ENCODE measurements at regions not wholly inside any gene's neighbourhood (a gene's known extent, or its start where the extent isn't known, plus 50 kb on each side); places are given as distances from the start of the nearest gene placed in this dataset.
"Not testable (repeated sequence)": the region's sequence is repeated elsewhere in the genome, so short reads cannot be mapped to it uniquely, and the experiment has no call there.

- no peak overlapping the region for H3K4me3 Mint-ChIP-seq
These were observed 261.8 kb downstream of the GATA3 start for GRCh38 chr10:8316284-8316683.

DNA sequence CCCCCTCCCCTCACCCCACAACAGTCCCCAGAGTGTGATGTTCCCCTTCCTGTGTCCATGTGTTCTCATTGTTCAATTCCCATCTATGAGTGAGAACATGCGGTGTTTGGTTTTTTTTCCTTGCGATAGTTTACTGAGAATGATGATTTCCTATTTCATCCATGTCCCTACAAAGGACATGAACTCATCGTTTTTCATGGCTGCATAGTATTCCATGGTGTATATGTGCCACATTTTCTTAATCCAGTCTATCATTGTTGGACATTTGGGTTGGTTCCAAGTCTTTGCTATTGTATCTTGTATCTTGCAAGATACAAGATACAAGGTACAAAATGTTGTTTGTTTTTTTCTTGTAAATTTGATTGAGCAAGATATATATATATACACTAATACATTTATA, 263.9 kb downstream of the GATA3 start:
- H3K9me3 Mint-ChIP-seq, H3K4me3 Mint-ChIP-seq, DNase-seq, H3K27me3 Mint-ChIP-seq, H3K27ac Mint-ChIP-seq, ATAC-seq: not testable (repeated sequence)
- peaks cover 11% of the 10 kb centered on the region for H3K4me1 Mint-ChIP-seq

More at GRCh38 chr10:8316284-8316683, 261.8 kb downstream of the GATA3 start:
- Mint-ChIP-seq H3K27me3 (no peaks in the 10 kb centered on the region), H3K4me1 (peaks cover 30% of the 10 kb centered on the region), H3K27ac (peak overlapping the region in 1 of 2 donors; percentile 22), H3K9me3 (peaks cover 0 to 9% of the 10 kb centered on the region in 2 donors)
- ATAC-seq (no peak), DNase-seq (no peak)

- Mint-ChIP-seq H3K27ac (no peak overlapping the region), H3K9me3 (peaks cover 0 to 9% of the 10 kb centered on the region in 2 donors), H3K4me3 (no peak overlapping the region), H3K4me1 (peaks cover 10% of the 10 kb centered on the region), H3K27me3 (peaks cover 11% of the 10 kb centered on the region)
- ATAC-seq (no peak), DNase-seq (no peak)
These were observed 264.5 kb downstream of the GATA3 start for GRCh38 chr10:8318956-8319355.

DNA sequence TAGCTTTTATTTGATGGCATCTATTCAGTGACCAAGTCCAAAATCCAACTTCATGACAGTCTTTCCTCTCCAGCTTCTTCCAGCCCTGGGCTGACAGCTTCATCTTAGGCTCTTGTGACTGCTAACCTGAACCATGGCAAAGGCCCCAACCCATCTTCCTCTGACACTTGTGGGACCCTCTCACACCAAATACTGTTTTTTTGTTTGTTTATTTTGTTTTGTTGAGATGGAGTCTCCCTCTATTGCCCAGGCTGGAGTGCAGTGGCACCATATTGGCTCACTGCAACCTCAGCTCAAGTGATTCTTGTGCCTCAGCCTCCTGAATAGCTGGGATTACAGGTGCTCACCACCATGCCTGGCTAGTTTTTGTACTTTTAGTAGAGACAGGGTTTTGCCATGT, 265.2 kb downstream of the GATA3 start:
- ATAC-seq = no peak
- Mint-ChIP-seq H3K27ac (no peak overlapping the region), H3K27me3 (peaks cover 12% of the 10 kb centered on the region), H3K4me1 (peaks cover 10% of the 10 kb centered on the region), H3K9me3 (peaks cover 0 to 9% of the 10 kb centered on the region in 2 donors), H3K4me3 (no peak overlapping the region)
- DNase-seq = no peak

GRCh38 chr10:8321990-8322389, 267.5 kb downstream of the GATA3 start:
- peaks cover 12% of the 10 kb centered on the region for H3K27me3 Mint-ChIP-seq
- no peaks in the 10 kb centered on the region for H3K9me3 Mint-ChIP-seq
- no peak for DNase-seq
- no peak for ATAC-seq
- H3K4me3 Mint-ChIP-seq = no peak overlapping the region
- no peak overlapping the region for H3K27ac Mint-ChIP-seq
- H3K4me1 Mint-ChIP-seq = peaks cover 20% of the 10 kb centered on the region

DNA sequence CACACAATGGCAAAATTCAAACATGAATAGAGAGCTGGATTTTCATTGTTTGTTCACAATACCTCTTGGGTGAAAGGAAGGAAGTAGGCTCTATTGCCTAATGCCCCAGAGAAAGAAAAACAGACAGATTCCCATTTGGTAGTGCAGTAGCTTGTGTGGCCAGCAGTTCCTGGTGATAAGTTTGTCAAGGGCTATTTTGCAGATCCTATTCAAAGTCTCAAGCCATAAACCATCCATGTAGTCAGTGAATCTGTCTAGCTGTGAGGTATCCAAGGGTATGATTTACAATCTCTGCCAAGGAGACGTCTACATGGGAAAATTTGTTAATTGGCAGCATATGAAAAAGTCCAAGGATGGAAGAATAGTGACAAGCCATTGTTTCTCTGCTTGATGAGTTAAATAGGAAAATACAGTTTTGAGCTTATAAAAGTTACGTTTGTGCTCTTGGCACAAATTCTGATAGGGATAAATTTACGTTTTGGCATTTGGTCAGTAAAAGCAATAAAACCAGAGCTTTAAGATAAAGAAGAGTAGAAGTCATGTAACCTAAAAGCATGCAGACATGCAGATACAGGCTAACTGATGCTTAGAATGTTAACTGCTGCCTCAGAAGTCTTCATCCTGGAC, 269.1 kb downstream of the GATA3 start:
- Mint-ChIP-seq H3K4me3 (no peak overlapping the region), H3K27me3 (peaks cover 12% of the 10 kb centered on the region), H3K27ac (no peak overlapping the region), H3K9me3 (no peaks in the 10 kb centered on the region), H3K4me1 (peaks cover 20% of the 10 kb centered on the region)
- ATAC-seq (no peak), DNase-seq (no peak)

GRCh38 chr10:8325024-8325980, 270.8 kb downstream of the GATA3 start:
- Mint-ChIP-seq H3K27me3 (peaks cover 18% of the 10 kb centered on the region), H3K9me3 (no peaks in the 10 kb centered on the region), H3K4me3 (peak overlapping the region in 1 of 2 donors; percentile 23), H3K27ac (peak overlapping the region in 1 of 2 donors; percentile 68), H3K4me1 (peaks cover 25% of the 10 kb centered on the region)
- peak; percentile 62 for ATAC-seq
- DNase-seq = no peak

DNA sequence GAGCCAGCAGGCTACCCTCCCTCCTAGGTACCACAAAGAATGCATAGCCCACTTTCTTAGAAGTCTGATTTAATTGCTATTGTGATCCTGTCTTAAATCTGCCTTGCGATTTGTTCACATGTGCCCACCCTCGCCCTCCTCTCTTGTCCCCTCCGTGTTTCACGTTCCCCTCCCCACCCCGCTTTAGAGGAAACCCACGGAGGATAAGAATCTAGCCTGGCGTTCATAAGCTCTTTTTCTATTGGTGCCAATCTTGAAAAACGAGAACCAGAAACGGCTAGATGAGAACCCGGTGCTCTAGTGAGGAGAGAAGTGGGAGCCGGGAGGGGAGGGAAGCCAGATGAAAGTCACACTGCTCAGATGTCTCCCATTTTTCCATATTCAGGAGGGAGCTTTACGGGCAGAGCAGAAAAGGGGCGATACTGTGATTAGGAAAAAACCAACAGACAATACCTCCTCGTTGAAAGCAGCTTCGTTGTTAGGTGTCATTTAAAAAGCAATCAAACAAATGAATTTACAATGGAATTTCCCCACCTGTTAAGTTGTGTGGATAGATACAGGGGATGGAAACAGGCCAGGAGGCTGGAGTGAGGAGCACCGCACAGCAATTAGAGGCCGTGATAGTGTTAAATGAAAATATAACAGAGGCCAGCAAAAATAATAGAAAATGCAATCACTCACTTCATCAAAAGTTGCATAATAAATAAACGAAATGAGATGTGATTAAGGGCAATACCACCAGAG, 272.1 kb downstream of the GATA3 start:
- peaks cover 37% of the 10 kb centered on the region for H3K4me1 Mint-ChIP-seq
- H3K27me3 Mint-ChIP-seq = peaks cover 20% of the 10 kb centered on the region
- H3K4me3 Mint-ChIP-seq = no peak overlapping the region
- no peak overlapping the region for H3K27ac Mint-ChIP-seq
- ATAC-seq (no peak), DNase-seq (no peak)
- no peaks in the 10 kb centered on the region for H3K9me3 Mint-ChIP-seq

- no peak overlapping the region for H3K27ac Mint-ChIP-seq
- DNase-seq (no peak), ATAC-seq (no peak)
- H3K27me3 Mint-ChIP-seq = peaks cover 20% of the 10 kb centered on the region
- H3K9me3 Mint-ChIP-seq = no peaks in the 10 kb centered on the region
- peaks cover 43% of the 10 kb centered on the region for H3K4me1 Mint-ChIP-seq
- H3K4me3 Mint-ChIP-seq = no peak overlapping the region
These were observed 272.6 kb downstream of the GATA3 start for GRCh38 chr10:8327140-8327423.

- ATAC-seq = no peak
- H3K27me3 Mint-ChIP-seq = peaks cover 7% of the 10 kb centered on the region
- DNase-seq = no peak
- no peaks in the 10 kb centered on the region for H3K9me3 Mint-ChIP-seq
- H3K4me3 Mint-ChIP-seq = peak overlapping the region; percentile 82 to 83
- H3K4me1 Mint-ChIP-seq = peaks cover 37% of the 10 kb centered on the region
- no peak overlapping the region for H3K27ac Mint-ChIP-seq
These were observed 276.9 kb downstream of the GATA3 start for GRCh38 chr10:8331387-8331786.

- H3K9me3 Mint-ChIP-seq = no peaks in the 10 kb centered on the region
- ATAC-seq = peak; percentile 99
- H3K27ac Mint-ChIP-seq = peak overlapping the region; percentile 86 to 92
- DNase-seq = peak; percentile 70 to 85
- H3K4me1 Mint-ChIP-seq = peaks cover 33% of the 10 kb centered on the region
- H3K4me3 Mint-ChIP-seq = peak overlapping the region; percentile 82 to 83
- H3K27me3 Mint-ChIP-seq = peaks cover 7% of the 10 kb centered on the region
These were observed 277.6 kb downstream of the GATA3 start for GRCh38 chr10:8331896-8332729.

GRCh38 chr10:8332730-8333111, 278.2 kb downstream of the GATA3 start:
- peaks cover 7% of the 10 kb centered on the region for H3K27me3 Mint-ChIP-seq
- H3K4me1 Mint-ChIP-seq = peaks cover 33% of the 10 kb centered on the region
- peak overlapping the region; percentile 86 to 92 for H3K27ac Mint-ChIP-seq
- H3K4me3 Mint-ChIP-seq = peak overlapping the region; percentile 82 to 83
- DNase-seq (no peak), ATAC-seq (no peak)
- no peaks in the 10 kb centered on the region for H3K9me3 Mint-ChIP-seq

- peaks cover 33% of the 10 kb centered on the region for H3K4me1 Mint-ChIP-seq
These were observed 280.1 kb downstream of the GATA3 start for GRCh38 chr10:8334631-8335030.

GRCh38 chr10:8336629-8337331, 282.3 kb downstream of the GATA3 start:
- no peak for ATAC-seq
- Mint-ChIP-seq H3K4me1 (peaks cover 13% of the 10 kb centered on the region), H3K27ac (no peak overlapping the region), H3K9me3 (peaks cover 6 to 14% of the 10 kb centered on the region in 2 donors), H3K27me3 (no peaks in the 10 kb centered on the region), H3K4me3 (no peak overlapping the region)
- no peak for DNase-seq

More at GRCh38 chr10:8334631-8335030, 280.1 kb downstream of the GATA3 start:
- no peak for ATAC-seq
- Mint-ChIP-seq H3K4me3 (no peak overlapping the region), H3K27ac (no peak overlapping the region), H3K27me3 (peaks cover 7% of the 10 kb centered on the region), H3K9me3 (no peaks in the 10 kb centered on the region)
- no peak for DNase-seq

- Mint-ChIP-seq H3K4me3 (no peak overlapping the region), H3K4me1 (peaks cover 9% of the 10 kb centered on the region), H3K27me3 (no peaks in the 10 kb centered on the region), H3K27ac (no peak overlapping the region), H3K9me3 (peaks cover 6 to 15% of the 10 kb centered on the region in 2 donors)
- ATAC-seq (no peak), DNase-seq (no peak)
These were observed 282.8 kb downstream of the GATA3 start for GRCh38 chr10:8337332-8337651.
